HG03460 (cell line): ENCODE measurements at regions not wholly inside any gene's neighbourhood (a gene's known extent, or its start where the extent isn't known, plus 50 kb on each side); places are given as distances from the start of the nearest gene placed in this dataset.
"Not testable (repeated sequence)": the region's sequence is repeated elsewhere in the genome, so short reads cannot be mapped to it uniquely, and the experiment has no call there.

Experiments used
- ATAC-seq: cut with Tn5 transposase; IDR thresholded peaks from one replicate; pipeline ENCODE4 v1.9.1; 2021; ENCODE audit not compliant: unreplicated experiment

DNA sequence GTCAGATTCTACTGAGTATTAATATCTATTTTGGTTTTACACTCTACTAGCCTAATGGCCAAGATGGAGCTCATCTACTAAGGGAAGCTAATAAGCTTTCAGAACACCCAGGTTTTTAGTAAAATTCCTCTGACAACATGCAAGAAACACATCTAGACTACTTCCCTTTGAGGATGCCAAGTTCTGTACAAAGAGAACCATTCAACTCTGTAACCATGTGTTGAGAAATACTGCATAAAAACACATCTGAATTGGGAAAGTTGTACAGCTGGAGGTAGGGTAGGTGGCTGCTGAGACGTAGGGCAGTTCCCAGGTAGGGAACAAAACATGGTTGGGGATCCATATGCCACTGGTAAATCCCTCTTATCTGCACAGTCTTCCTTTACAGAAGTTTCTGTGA lies 66.2 kb downstream of the SC5D start:
- ATAC-seq = no peak

DNA sequence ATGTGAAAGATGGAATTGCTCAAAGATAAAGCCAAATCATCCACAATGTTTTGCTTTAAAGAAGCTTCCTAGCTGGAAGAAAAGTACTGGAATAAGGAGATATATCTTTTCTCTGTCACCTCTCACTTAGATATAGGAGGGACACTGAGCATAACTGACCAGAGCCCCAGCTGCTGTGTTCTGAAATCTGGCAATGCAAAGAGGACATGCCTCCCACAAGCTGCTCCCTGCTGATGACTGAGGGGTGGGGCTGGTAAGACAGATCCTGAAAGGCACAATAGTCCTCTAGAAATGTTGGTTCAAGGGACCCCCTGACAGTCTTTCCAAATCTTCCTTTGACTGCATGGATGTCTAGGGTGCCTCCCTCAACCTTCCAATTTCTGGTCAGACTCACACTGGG lies 67.0 kb downstream of the SC5D start:
- no peak for ATAC-seq

DNA sequence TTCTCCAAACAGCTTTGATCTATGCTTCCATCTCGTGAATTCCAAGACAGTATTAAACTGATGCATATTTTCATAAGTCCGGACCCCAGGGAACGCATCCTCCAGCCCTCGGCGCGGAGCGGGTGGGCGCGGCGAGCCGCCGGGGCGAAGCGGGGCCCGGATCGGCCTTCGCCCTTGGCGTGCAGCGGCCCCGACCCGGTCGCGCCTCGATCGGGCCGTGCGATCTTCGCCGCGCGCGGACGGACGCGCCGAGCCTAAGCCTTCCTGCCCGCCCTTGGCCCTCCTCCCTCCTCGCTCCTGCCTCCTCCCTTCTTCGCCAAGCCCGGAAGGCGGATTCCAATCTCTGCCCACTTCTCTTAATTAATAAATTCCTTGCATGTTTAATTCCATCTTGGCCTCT lies 70.4 kb downstream of the SC5D start:
- not testable (repeated sequence) for ATAC-seq

DNA sequence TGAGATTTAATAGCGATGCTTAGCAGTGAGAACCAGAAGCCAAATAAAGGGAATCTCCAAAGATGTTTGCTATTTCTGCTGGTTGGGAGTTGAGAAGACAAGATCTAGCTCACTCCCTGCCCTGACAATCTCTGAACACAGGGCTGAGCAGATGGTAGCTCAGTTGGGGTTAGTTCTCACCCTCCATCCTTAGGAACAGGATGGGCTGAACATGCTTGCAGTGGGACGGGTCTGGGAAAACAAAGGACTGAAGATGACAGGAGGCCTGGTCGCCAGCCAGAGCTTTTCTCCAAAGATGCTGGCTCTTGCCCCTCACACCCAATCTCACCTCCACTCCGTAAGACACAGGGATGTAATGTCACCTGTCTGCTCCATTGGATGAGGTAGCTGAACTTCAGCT lies 72.7 kb downstream of the SC5D start:
- no peak for ATAC-seq

DNA sequence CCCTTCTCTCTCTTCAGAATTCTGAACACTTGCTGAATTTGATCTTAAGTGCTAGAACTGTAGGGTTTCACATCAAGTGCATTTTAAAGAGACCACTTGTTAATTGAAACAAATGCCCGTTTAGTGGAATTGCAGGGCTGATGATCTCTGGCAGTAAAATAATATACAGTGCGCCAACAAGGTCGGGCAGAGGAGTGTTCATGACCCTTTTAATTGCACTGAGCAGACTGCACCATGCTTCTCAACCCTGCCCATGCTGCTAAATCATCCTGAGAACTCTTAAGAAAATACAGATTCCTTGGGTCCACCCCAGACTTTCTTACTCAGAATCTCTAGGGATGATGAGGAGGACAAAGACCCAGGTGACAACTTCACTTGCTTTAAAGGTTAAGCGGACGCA lies 73.5 kb downstream of the SC5D start:
- no peak for ATAC-seq

DNA sequence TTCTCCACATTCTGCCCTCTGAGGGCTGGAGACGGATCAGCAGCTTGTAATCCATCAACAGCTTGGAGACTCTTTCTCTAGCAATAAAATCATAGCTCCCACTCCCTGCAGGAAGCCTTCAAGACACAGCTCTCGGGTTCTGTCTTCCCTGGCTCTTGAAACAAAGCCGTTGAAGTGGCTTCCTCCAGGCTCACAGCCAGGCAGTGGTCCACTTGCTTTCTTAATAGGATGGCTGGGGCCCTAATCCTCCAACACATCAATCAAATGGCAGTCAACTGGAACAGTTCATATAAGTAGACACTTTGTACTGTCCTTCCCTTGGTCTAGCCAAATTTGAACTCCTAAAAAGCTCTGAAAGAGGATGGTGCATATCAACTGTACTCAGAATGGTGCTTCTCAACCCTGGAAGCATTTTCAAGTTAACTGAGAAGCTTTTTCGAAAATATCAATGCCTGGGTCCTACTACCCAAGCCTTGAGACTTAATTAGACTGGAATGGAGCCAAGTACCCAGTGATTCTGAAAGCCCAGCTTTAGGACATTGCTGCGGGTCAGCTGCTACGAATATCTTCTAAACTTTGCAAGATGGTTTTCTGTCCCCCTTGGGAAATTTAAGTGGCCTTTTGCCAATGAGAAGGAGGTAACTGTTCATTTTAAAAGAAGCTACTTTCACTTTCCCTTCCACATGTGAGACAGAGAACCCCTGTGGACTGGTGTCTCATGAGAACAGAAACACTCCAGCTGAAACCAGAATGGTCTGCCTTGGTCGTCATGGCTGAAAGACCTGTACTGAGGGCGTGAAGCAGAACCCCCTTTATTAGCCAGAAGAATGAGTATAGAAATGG lies 74.7 kb downstream of the SC5D start:
- ATAC-seq = peak; percentile 92

DNA sequence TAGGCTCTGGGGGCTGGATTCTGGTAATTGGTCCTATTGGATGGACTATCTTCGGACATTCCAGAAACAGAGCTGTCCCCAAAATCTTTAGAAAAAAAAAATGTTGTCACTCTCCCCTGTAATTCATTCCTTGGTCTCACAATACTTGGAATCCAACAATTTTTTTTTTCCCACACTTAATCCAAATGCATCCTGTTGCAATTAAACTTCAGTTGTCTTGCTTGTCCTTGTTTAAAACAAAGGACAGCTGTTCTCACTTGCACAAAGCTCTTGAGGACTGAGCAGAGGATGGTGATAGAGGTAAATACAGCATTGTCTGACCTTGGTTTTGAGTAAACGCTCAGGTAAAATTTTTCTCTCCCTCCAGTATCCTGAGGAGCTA lies 75.3 kb downstream of the SC5D start:
- no peak for ATAC-seq

DNA sequence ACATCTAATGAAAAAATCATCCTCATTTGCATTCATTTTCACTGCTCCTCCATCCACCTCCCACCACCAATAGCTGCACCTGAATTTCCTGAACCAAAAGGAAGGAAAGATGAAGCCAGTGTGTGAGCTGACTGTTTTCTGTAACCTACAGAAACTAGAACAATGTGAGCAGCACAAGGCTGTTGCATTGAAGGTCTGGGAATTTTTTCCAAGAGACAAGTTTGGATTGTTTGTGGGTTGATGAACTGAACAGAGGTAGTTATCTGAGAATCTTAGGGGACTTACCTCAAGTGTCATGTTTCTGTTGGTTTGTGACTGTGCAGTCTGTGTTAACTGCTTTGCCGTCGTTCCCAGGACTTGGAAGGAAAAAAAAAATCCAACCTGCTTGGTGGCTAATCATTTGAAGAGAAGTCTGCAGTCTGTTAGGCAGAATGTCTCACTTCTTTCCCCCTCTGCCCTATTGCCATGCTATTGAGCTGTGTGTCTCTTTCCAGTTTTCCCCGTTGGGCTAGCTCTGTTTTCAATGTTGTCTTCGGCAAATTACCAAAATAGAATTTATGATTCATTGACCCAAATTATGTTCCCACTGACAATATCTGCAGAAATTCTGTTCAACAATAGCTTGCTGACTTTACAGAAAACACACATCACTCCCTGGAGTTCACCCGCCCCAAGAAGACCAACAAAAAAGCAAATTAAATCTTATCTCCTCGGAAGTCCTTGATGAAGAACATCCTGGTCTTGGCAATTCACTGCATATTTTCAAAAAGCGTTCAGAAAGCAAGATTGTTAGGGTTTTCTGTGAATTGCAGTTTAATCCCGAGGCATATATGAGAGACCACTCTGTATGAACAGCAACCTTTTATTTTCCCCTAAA lies 76.0 kb downstream of the SC5D start:
- no peak for ATAC-seq

DNA sequence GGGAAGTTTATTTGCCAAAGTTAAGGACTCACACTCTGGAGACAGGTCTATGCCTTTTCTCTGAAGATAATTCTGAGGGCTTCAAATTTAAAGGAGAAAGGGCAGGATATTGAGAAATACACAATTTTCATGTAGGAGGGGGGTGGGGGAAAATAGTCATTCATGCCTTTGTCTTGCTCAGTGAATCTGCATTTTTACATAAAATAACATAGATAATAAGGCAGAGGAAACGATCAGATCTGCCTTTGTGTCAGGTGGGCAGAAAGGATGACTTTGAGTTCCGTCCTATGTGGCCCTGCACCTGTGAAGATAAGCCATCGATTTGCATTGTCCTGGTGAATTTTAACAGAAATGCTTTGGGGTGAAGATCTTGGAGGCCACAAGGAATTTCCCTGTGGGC lies 76.8 kb downstream of the SC5D start:
- ATAC-seq = no peak

DNA sequence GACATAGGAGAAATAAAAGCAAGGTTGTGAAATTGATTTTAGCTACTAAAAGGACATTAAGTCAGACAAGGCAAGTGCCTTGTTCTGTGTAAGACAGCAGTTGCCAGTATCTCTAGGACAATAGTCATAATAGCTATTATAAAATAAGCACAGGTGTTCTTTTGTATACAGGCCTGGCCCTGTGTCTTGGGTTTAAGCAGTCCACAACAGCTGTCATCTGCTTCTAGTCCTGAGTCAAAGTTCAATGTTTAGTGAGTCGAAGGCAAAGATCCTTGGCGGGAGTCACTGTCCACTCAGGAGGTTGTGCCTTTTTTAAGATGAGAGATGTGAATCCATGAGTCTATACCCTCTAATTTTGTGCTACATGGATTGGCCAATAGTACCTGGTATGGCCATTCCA lies 79.5 kb downstream of the SC5D start:
- no peak for ATAC-seq

DNA sequence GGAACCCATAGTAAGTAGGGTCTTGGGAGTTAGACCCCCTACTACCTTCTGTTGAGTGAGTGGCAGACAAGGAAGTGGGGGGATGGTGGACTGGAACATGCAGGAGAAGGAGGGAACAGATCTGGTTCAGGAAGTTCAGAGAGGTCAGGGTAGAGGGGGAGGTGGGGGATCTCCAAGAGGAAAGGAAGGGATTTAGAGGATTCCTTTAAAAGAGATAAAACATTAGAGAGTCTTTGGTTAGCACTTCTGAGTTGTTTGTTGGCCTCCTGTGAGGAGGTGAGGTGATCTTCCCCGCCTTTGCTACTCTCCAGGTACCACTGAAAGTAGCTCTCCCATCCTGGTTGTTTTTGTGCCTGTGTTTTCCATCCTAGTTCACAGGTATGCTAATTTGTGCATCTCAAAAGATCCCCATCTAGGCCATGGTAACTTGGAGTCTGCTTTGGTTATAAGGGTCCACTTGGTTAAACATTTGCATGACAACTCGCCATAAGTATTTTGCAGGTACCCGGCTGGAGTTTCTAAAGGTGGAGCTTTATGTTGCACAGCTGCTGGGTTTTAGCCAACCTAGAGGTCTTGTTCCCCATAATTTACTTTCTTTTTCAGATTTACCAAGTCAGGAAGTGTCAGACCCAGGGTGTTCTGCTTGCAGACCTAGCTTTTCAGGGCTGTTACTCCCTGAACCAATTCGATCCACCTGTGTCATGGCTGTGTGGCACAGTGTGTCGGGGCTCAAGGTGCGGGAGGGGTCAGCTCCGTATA lies 79.3 kb upstream of the SORL1 start:
- peak; percentile 80 for ATAC-seq

DNA sequence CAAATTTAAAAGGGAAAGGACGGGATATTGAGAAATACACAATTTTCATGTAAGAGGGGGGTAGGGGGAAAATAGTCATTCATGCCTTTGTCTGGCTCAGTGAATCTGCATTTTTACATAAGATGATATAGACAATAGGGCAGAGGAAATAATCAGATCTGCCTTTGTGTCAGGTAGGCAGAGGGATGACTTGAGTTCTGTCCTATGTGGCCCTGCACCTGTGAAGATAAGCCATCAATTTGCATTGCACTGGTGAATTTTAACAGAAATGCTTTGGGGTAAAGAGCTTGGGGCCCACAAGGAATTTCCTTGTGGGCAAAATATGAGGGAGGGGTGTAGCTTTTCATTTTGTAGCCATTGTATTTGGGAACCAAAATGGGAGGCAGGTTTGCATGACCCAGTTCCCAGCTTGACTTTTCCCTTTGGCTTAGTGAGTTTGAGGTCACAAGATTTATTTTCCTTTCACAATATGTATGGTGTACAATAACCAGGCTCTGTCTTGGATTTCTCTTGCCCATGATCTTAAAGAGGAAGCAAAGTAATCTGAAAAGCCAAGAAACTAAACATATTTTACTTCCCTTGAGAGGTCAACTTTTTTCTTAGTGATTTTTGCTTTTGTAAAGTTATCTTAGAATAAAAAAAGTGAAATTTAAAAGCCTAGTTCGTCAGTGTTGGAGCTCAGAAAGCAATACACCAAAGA lies 77.7 kb upstream of the SORL1 start:
- no peak for ATAC-seq

DNA sequence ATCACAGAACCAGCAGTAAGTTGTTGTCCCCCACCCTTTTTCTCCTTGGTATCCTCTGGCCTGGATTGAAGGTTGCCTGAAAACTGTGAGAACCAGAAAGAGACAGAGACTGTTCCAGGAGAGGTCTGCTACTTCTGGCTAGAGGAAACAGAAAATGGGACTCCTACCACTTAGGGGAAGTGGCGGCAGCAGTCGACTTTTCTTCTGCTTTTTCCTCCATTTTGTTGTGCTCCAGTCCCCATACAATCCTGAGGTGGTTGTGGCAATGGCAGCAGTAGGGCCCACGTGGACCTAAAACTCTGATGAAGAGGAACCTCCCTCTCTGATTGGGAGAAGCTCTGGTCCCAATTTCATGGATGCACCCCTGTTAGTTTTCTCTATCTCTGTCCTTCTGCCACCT lies 76.0 kb upstream of the SORL1 start:
- ATAC-seq = no peak

DNA sequence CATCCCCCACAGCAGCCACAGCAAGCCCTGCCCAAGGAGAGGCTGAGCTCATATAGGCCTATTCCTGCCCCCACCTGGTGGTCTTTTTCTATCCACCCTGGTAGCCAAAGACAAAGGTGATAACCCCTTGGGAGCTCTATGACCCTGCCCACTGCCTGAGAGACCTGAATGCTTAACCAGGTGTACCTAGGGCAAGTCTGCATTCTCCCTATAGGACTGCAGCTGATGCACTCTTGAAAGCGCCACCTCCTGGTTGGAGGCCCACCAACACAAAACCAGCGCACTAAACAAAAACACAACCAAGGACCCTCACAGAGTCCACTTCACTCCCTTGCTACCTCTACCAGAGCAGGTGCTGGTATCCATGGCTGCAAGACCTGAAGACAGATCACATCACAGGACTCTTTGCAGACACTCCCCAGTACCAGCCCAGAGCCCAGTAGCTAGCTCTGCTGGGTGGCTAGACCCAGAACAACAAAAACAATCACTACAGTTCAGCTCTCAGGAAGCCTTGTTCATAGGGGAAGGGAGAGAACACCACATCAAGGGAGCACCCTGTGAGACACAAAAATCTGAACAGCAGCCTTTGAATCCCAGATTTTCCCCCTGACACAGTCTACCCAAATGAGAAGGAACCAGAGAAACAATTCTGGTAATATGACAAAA lies 72.8 kb upstream of the SORL1 start:
- ATAC-seq = not testable (repeated sequence)

DNA sequence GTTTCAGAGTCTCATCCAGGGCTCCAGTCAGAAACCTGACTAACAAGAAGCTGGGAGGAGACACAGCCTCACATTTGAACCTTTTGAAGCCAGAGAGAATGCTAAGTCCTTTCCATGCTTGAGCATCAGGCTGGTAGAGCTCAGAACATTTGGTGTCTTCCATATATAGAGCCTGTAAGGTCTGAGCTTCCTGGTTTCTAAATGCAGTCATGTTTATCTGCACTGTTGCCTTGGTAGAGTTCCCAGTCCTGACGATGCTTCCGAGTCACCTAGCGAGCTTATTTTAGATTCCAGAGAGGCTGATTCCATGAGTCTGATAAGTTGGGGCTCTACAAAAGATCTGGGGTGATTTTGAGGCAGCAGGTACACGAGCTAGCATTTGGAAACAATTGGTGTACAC lies 68.4 kb upstream of the SORL1 start:
- no peak for ATAC-seq

DNA sequence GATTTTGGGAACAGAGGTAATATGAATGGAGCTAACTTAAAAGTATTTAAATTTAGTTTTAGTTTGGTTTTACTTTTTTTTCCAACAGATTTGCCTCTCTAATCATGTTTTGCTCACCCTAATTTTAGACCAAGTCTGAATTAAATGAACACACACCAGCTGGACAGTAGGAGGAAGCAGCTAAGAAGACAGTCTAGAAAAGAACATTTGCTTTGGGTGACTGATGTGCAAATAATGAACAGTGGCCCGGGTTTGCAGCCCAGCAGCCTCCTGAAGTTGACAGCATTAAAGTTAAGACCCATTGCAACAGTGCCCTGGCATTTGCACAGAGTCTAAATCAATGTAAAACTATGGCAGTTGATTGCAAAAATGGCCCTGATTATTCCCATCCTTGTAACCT lies 66.4 kb upstream of the SORL1 start:
- ATAC-seq = no peak
